ENCODE measurements at regions not wholly inside any gene's neighbourhood (a gene's known extent, or its start where the extent isn't known, plus 50 kb on each side); places are given as distances from the start of the nearest gene placed in this dataset.
"Not testable (repeated sequence)": the region's sequence is repeated elsewhere in the genome, so short reads cannot be mapped to it uniquely, and the experiment has no call there.

- no peak for DNase-seq
Measured at GRCh38 chr20:6715401-6715941, 52.0 kb upstream of the BMP2 start.

GRCh38 chr20:6714279-6714711 lies 53.2 kb upstream of the BMP2 start:
- no peak for DNase-seq

GRCh38 chr20:6711951-6712649 lies 55.4 kb upstream of the BMP2 start:
- DNase-seq, result no peak

GRCh38 chr20:6709910-6710595 lies 57.4 kb upstream of the BMP2 start:
- no peak for DNase-seq

GRCh38 chr20:6708010-6708409 lies 59.5 kb upstream of the BMP2 start:
- no peak for DNase-seq

- no peak for DNase-seq
Measured at GRCh38 chr20:6707321-6707831, 60.1 kb upstream of the BMP2 start.

GRCh38 chr20:6705926-6706548 lies 61.4 kb upstream of the BMP2 start:
- no peak for DNase-seq

GRCh38 chr20:6705106-6705766 lies 62.2 kb upstream of the BMP2 start:
- DNase-seq, result no peak

GRCh38 chr20:6704132-6704861 lies 63.2 kb upstream of the BMP2 start:
- no peak for DNase-seq

- no peak for DNase-seq
Measured at GRCh38 chr20:6703656-6704055, 63.8 kb upstream of the BMP2 start.

- no peak for DNase-seq
Measured at GRCh38 chr20:6703047-6703446, 64.4 kb upstream of the BMP2 start.

GRCh38 chr20:6702144-6702543 lies 65.3 kb upstream of the BMP2 start:
- no peak for DNase-seq

GRCh38 chr20:6700563-6701329 lies 66.7 kb upstream of the BMP2 start:
- DNase-seq, result no peak

- DNase-seq, result no peak
Measured at GRCh38 chr20:6699921-6700562, 67.4 kb upstream of the BMP2 start.

GRCh38 chr20:6698723-6699122 lies 68.8 kb upstream of the BMP2 start:
- DNase-seq, result no peak

- no peak for DNase-seq
Measured at GRCh38 chr20:6698056-6698455, 69.4 kb upstream of the BMP2 start.

GRCh38 chr20:6697228-6697972 lies 70.1 kb upstream of the BMP2 start:
- no peak for DNase-seq

- no peak for DNase-seq
Measured at GRCh38 chr20:6696001-6696400, 71.5 kb upstream of the BMP2 start.

GRCh38 chr20:6693808-6694198 lies 73.7 kb upstream of the BMP2 start:
- DNase-seq, result not testable (repeated sequence)

GRCh38 chr20:6693178-6693807 lies 74.2 kb upstream of the BMP2 start:
- DNase-seq, result no peak

Data from NCI-H1930 (cell line).